ENCODE measurements at regions not wholly inside any gene's neighbourhood (a gene's known extent, or its start where the extent isn't known, plus 50 kb on each side); places are given as distances from the start of the nearest gene placed in this dataset.
"Not testable (repeated sequence)": the region's sequence is repeated elsewhere in the genome, so short reads cannot be mapped to it uniquely, and the experiment has no call there.

- DNase-seq (ENCODE audit: low read depth in 2 of 3, low spot score in 2 of 3), result no peak
Measured at GRCh38 chr16:85504242-85504641, 108.9 kb upstream of the GSE1 start.

GRCh38 chr16:85505794-85506634 is 107.1 kb upstream of the GSE1 start:
- no peak for DNase-seq (ENCODE audit: low read depth in 2 of 3, low spot score in 2 of 3)

GRCh38 chr16:85506635-85506911 is 106.5 kb upstream of the GSE1 start:
- no peak for DNase-seq (ENCODE audit: low read depth in 2 of 3, low spot score in 2 of 3)

- DNase-seq (ENCODE audit: low read depth in 2 of 3, low spot score in 2 of 3), result no peak
Measured at GRCh38 chr16:85507342-85507741, 105.8 kb upstream of the GSE1 start.

- DNase-seq (ENCODE audit: low read depth in 2 of 3, low spot score in 2 of 3), result no peak
Measured at GRCh38 chr16:85508388-85508787, 104.7 kb upstream of the GSE1 start.

- no peak for DNase-seq (ENCODE audit: low read depth in 2 of 3, low spot score in 2 of 3)
Measured at GRCh38 chr16:85508993-85509392, 104.1 kb upstream of the GSE1 start.

GRCh38 chr16:85510041-85510659 is 103.0 kb upstream of the GSE1 start:
- no peak for DNase-seq (ENCODE audit: low read depth in 2 of 3, low spot score in 2 of 3)

- no peak for DNase-seq (ENCODE audit: low read depth in 2 of 3, low spot score in 2 of 3)
Measured at GRCh38 chr16:85511938-85512807, 100.9 kb upstream of the GSE1 start.

GRCh38 chr16:85512808-85513115 is 100.4 kb upstream of the GSE1 start:
- no peak for DNase-seq (ENCODE audit: low read depth in 2 of 3, low spot score in 2 of 3)

GRCh38 chr16:85513180-85513579 is 99.9 kb upstream of the GSE1 start:
- DNase-seq (ENCODE audit: low read depth in 2 of 3, low spot score in 2 of 3), result no peak

GRCh38 chr16:85513649-85514048 is 99.5 kb upstream of the GSE1 start:
- DNase-seq (ENCODE audit: low read depth in 2 of 3, low spot score in 2 of 3), result no peak

- no peak for DNase-seq (ENCODE audit: low read depth in 2 of 3, low spot score in 2 of 3)
Measured at GRCh38 chr16:85514295-85514597, 98.9 kb upstream of the GSE1 start.

GRCh38 chr16:85514598-85515318 is 98.4 kb upstream of the GSE1 start:
- no peak for DNase-seq (ENCODE audit: low read depth in 2 of 3, low spot score in 2 of 3)

GRCh38 chr16:85515319-85515745 is 97.8 kb upstream of the GSE1 start:
- DNase-seq (ENCODE audit: low read depth in 2 of 3, low spot score in 2 of 3), result no peak

- no peak for DNase-seq (ENCODE audit: low read depth in 2 of 3, low spot score in 2 of 3)
Measured at GRCh38 chr16:85515830-85516397, 97.2 kb upstream of the GSE1 start.

- no peak for DNase-seq (ENCODE audit: low read depth in 2 of 3, low spot score in 2 of 3)
Measured at GRCh38 chr16:85517154-85517553, 96.0 kb upstream of the GSE1 start.

- no peak for DNase-seq (ENCODE audit: low read depth in 2 of 3, low spot score in 2 of 3)
Measured at GRCh38 chr16:85517563-85518179, 95.5 kb upstream of the GSE1 start.

- DNase-seq (ENCODE audit: low read depth in 2 of 3, low spot score in 2 of 3), result no peak
Measured at GRCh38 chr16:85518398-85519049, 94.6 kb upstream of the GSE1 start.

GRCh38 chr16:85519050-85519440 is 94.1 kb upstream of the GSE1 start:
- not testable (repeated sequence) for DNase-seq (ENCODE audit: low read depth in 2 of 3, low spot score in 2 of 3)

- DNase-seq (ENCODE audit: low read depth in 2 of 3, low spot score in 2 of 3), result no peak
Measured at GRCh38 chr16:85519540-85520231, 93.4 kb upstream of the GSE1 start.

All from activated CD8-positive, alpha-beta memory T cell treated with anti-CD3 and anti-CD28 coated beads for 48 hours (primary cell).